Neural progenitor cell (in vitro differentiated cells): ENCODE measurements at regions not wholly inside any gene's neighbourhood (a gene's known extent, or its start where the extent isn't known, plus 50 kb on each side); places are given as distances from the start of the nearest gene placed in this dataset.

Experiments used
- DNase-seq: peaks from one replicate; pipeline ENCODE4 v3.0.0-alpha.2; 2016; ENCODE audit warnings: low spot score
- H2AFZ ChIP-seq: fragments of 200-600 bp; sonication (generic); replicated peaks from 2 replicates; pipeline ENCODE4 v1.6.1; 2016; ENCODE audit warnings: antibody characterized with exemption
- H3F3A ChIP-seq: fragments of 200-600 bp; sonication (generic); 2 replicates; pipeline ENCODE4 v1.6.1; 2016; ENCODE audit warnings: antibody characterized with exemption, low read depth
- H3K27ac ChIP-seq: fragments of 200-600 bp; sonication (generic); 2 replicates; pipeline ENCODE4 v1.5.1; 2016; ENCODE audit warnings: mild to moderate bottlenecking
- H3K27me3 ChIP-seq: fragments of 200-600 bp; sonication (generic); 2 replicates; pipeline ENCODE4 v1.6.1; 2016; ENCODE audit warnings: mild to moderate bottlenecking, moderate library complexity
- H3K36me3 ChIP-seq: fragments of 200-600 bp; sonication (generic); 2 replicates; pipeline ENCODE4 v1.5.1; 2016
- H3K4me1 ChIP-seq: fragments of 200-600 bp; sonication (generic); 2 replicates; pipeline ENCODE4 v1.6.1; 2016; ENCODE audit warnings: mixed run types
- H3K4me2 ChIP-seq: fragments of 200-600 bp; sonication (generic); 2 replicates; pipeline ENCODE4 v1.6.1; 2016
- H3K4me3 ChIP-seq: fragments of 200-600 bp; sonication (generic); 2 replicates; pipeline ENCODE4 v1.5.1; 2016
- H3K79me2 ChIP-seq: fragments of 200-600 bp; sonication (generic); 2 replicates; pipeline ENCODE4 v1.6.1; 2016; ENCODE audit warnings: low read depth
- H3K9ac ChIP-seq: fragments of 200-600 bp; sonication (generic); 2 replicates; pipeline ENCODE4 v1.6.1; 2016
- H3K9me3 ChIP-seq: fragments of 200-600 bp; sonication (generic); 2 replicates; pipeline ENCODE4 v1.5.1; 2016; ENCODE audit warnings: low read depth
- H4K20me1 ChIP-seq: fragments of 200-600 bp; sonication (generic); 2 replicates; pipeline ENCODE4 v1.6.1; 2016; ENCODE audit warnings: low read depth
- H3K27ac Mint-ChIP-seq: 3 replicates; pipeline ENCODE4 v1.8.0; 2021; ENCODE audit warnings: mixed read lengths
- H3K27me3 Mint-ChIP-seq: 2 replicates; pipeline ENCODE4 v1.8.0; 2022; ENCODE audit warnings: low read depth, mild to moderate bottlenecking, inconsistent platforms, moderate library complexity, mixed read lengths; ENCODE audit not compliant: insufficient read depth
- H3K36me3 Mint-ChIP-seq: 3 replicates; pipeline ENCODE4 v1.8.0; 2021; ENCODE audit warnings: mixed read lengths
- H3K4me1 Mint-ChIP-seq: 3 replicates; pipeline ENCODE4 v1.8.0; 2021; ENCODE audit warnings: mixed read lengths
- H3K4me3 Mint-ChIP-seq: 3 replicates; pipeline ENCODE4 v1.8.0; 2021; ENCODE audit warnings: mild to moderate bottlenecking, moderate library complexity, mixed read lengths
- H3K9me3 Mint-ChIP-seq: 3 replicates; pipeline ENCODE4 v1.8.0; 2020; ENCODE audit warnings: mixed read lengths
- CTCF ChIP-seq: fragments of 200-600 bp; sonication (generic); IDR thresholded peaks from 2 replicates; pipeline ENCODE4 v1.5.1; 2017; ENCODE audit warnings: antibody characterized with exemption, mild to moderate bottlenecking
- EZH2 ChIP-seq: fragments of 200-600 bp; sonication (generic); IDR thresholded peaks from 2 replicates; pipeline ENCODE4 v1.6.1; 2017; ENCODE audit warnings: antibody characterized with exemption, mild to moderate bottlenecking, moderate library complexity
- EZH2phosphoT487 ChIP-seq: fragments of 200-600 bp; sonication (generic); IDR thresholded peaks from 2 replicates; pipeline ENCODE4 v1.6.1; 2017; ENCODE audit warnings: antibody characterized with exemption

- no peak overlapping the region for H3K9ac ChIP-seq
- Mint-ChIP-seq H3K9me3 (no peaks in the 10 kb centered on the region), H3K4me1 (peaks cover 34% of the 10 kb centered on the region), H3K4me3 (no peak overlapping the region), H3K27ac (no peak overlapping the region), H3K36me3 (no peaks in the 10 kb centered on the region), H3K27me3 (peaks cover 3% of the 10 kb centered on the region)
- no peaks in the 10 kb centered on the region for H3K36me3 ChIP-seq
- no peak overlapping the region for H3K4me3 ChIP-seq
- H3F3A ChIP-seq = no peaks in the 10 kb centered on the region
- no peak for DNase-seq
- TF ChIP-seq EZH2phosphoT487 = no peak
- no peak for TF ChIP-seq EZH2
- H3K4me1 ChIP-seq = peaks cover 12% of the 10 kb centered on the region
- H3K4me2 ChIP-seq = peak overlapping the region; percentile 51
- no peak overlapping the region for H2AFZ ChIP-seq
- H3K27me3 ChIP-seq = no peaks in the 10 kb centered on the region
- H3K27ac ChIP-seq = no peak overlapping the region
- H4K20me1 ChIP-seq = no peaks in the 10 kb centered on the region
- no peaks in the 10 kb centered on the region for H3K9me3 ChIP-seq
- H3K79me2 ChIP-seq = no peaks in the 10 kb centered on the region
Measured at GRCh38 chr5:138658676-138659075, 83.5 kb upstream of the HSPA9 start.

GRCh38 chr5:138657360-138657759 is 82.2 kb upstream of the HSPA9 start:
- peaks cover 3% of the 10 kb centered on the region for H3K27me3 Mint-ChIP-seq

GRCh38 chr5:138656916-138657315 is 81.7 kb upstream of the HSPA9 start:
- no peaks in the 10 kb centered on the region for H3K36me3 Mint-ChIP-seq
- no peak overlapping the region for H3K4me3 Mint-ChIP-seq
- Histone ChIP-seq H3K27me3 (no peaks in the 10 kb centered on the region), H3K9me3 (no peaks in the 10 kb centered on the region), H4K20me1 (no peaks in the 10 kb centered on the region), H3K9ac (no peak overlapping the region), H2AFZ (no peak overlapping the region), H3K27ac (no peak overlapping the region), H3K4me1 (peaks cover 12% of the 10 kb centered on the region), H3K4me3 (no peak overlapping the region), H3K4me2 (no peak overlapping the region), H3F3A (no peaks in the 10 kb centered on the region), H3K79me2 (no peaks in the 10 kb centered on the region), H3K36me3 (no peaks in the 10 kb centered on the region)
- no peak for TF ChIP-seq EZH2
- TF ChIP-seq CTCF = no peak
- no peak for TF ChIP-seq EZH2phosphoT487
- DNase-seq = no peak
- no peaks in the 10 kb centered on the region for H3K9me3 Mint-ChIP-seq
- no peak overlapping the region for H3K27ac Mint-ChIP-seq
- peaks cover 25% of the 10 kb centered on the region for H3K4me1 Mint-ChIP-seq
- H3K27me3 Mint-ChIP-seq = peaks cover 3% of the 10 kb centered on the region

More at GRCh38 chr5:138657360-138657759, 82.2 kb upstream of the HSPA9 start:
- Histone ChIP-seq H3K4me2 (no peak overlapping the region), H3K9ac (no peak overlapping the region), H3K36me3 (no peaks in the 10 kb centered on the region), H4K20me1 (no peaks in the 10 kb centered on the region), H3K9me3 (no peaks in the 10 kb centered on the region), H3K79me2 (no peaks in the 10 kb centered on the region), H3K4me1 (peaks cover 12% of the 10 kb centered on the region), H3K27ac (no peak overlapping the region), H3K27me3 (no peaks in the 10 kb centered on the region), H3F3A (no peaks in the 10 kb centered on the region), H3K4me3 (no peak overlapping the region), H2AFZ (no peak overlapping the region)
- DNase-seq = no peak
- Mint-ChIP-seq H3K9me3 (no peaks in the 10 kb centered on the region), H3K4me3 (no peak overlapping the region), H3K27ac (no peak overlapping the region), H3K36me3 (no peaks in the 10 kb centered on the region), H3K4me1 (peaks cover 30% of the 10 kb centered on the region)
- TF ChIP-seq EZH2 (no peak), CTCF (no peak), EZH2phosphoT487 (no peak)

GRCh38 chr5:138655530-138656190 is 80.5 kb upstream of the HSPA9 start:
- H3K4me1 Mint-ChIP-seq = peaks cover 30% of the 10 kb centered on the region
- no peak overlapping the region for H3K4me2 ChIP-seq
- H3K27me3 ChIP-seq = no peaks in the 10 kb centered on the region
- H3K9ac ChIP-seq = no peak overlapping the region
- no peak overlapping the region for H2AFZ ChIP-seq
- no peaks in the 10 kb centered on the region for H3K9me3 Mint-ChIP-seq
- H4K20me1 ChIP-seq = no peaks in the 10 kb centered on the region
- H3K27me3 Mint-ChIP-seq = peaks cover 5% of the 10 kb centered on the region
- H3K4me3 ChIP-seq = no peak overlapping the region
- H3K27ac Mint-ChIP-seq = no peak overlapping the region
- H3K36me3 Mint-ChIP-seq = no peaks in the 10 kb centered on the region
- no peak overlapping the region for H3K4me3 Mint-ChIP-seq
- H3K27ac ChIP-seq = no peak overlapping the region
- H3F3A ChIP-seq = no peaks in the 10 kb centered on the region
- peaks cover 12% of the 10 kb centered on the region for H3K4me1 ChIP-seq
- no peaks in the 10 kb centered on the region for H3K36me3 ChIP-seq
- H3K9me3 ChIP-seq = no peaks in the 10 kb centered on the region
- DNase-seq = no peak
- no peak for TF ChIP-seq EZH2phosphoT487
- no peaks in the 10 kb centered on the region for H3K79me2 ChIP-seq
